Stimulated activated CD8-positive, alpha-beta memory T cell treated with anti-CD3 and anti-CD28 coated beads, Interleukin-4, amount 100 ng/mL, for 48 hours (primary cell): ENCODE measurements at regions not wholly inside any gene's neighbourhood (a gene's known extent, or its start where the extent isn't known, plus 50 kb on each side); places are given as distances from the start of the nearest gene placed in this dataset.
"Not testable (repeated sequence)": the region's sequence is repeated elsewhere in the genome, so short reads cannot be mapped to it uniquely, and the experiment has no call there.

Source experiments
- DNase-seq: peaks from one replicate; pipeline ENCODE4 v3.0.0-alpha.2; 2020

DNA sequence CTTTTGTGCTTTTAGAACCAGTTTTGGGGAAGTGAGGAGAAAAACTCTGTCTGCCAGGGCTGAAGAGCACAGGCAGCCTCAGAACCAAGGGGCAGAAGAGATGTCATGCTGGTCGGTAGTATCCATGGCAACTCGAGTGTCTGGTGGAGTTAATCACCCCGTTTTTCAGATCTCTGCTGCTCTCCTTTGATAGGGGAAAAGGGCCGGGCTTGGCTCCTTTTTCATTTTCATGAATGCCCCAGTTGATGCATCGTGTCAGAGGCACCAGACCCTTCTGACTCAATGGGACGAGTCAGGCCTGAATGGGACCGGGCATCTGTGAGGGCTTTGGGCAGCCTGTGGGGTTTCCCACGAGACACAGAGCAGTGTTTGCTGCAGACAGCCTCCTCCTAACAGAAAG, 304.6 kb downstream of the ABCC12 start:
- DNase-seq, result no peak

DNA sequence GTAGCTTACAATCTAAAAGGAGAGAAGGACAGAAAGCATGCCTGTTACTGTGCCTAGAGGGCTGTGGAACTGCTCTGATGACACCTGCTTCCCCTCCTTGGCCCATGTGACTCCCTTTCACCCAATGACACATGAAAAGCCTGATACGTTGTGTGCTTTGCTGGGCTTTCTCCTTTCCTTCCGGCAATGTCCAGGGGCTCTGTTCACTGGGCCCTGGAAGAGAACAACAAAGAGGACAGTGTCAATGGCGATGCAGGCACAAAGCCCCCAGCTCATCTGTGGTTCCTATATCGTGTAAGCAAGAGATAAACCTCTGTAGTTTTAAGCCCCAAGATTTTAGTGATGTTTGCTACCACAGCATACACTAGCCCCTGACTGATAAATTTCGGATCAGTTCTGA, 306.1 kb downstream of the ABCC12 start:
- no peak for DNase-seq

DNA sequence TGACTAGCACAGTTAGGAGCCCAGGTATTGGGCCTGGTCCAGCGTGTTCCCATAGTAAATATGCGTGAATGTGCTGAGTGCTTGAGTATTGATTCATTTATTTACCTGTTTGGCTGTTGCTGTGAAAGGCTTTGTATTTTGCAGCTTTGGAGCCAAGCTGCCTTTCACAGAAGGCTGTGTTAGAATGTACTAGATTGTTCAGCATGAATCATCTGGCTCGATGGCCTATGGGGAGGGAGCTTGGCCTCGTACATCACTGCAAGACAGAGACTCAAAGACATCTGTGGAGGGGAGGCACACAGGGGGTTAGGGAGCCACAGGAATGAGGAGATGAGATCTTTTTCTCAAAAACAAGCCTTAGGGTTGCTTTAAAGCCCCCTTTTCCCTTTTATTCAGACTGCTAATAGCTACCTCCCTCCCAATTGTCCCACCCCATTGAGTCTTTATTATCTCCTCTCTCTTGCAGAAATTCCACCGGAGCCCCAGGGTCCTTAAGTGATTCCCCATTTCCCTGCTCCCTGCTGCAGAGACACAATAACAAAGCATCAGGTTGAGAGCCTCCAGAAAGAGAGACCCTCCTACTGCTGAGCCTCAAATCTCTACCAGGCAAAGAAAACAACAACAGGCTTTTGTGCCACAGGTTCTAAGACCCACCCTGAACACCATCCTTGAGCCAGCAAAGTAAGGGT, 307.2 kb downstream of the ABCC12 start:
- no peak for DNase-seq

DNA sequence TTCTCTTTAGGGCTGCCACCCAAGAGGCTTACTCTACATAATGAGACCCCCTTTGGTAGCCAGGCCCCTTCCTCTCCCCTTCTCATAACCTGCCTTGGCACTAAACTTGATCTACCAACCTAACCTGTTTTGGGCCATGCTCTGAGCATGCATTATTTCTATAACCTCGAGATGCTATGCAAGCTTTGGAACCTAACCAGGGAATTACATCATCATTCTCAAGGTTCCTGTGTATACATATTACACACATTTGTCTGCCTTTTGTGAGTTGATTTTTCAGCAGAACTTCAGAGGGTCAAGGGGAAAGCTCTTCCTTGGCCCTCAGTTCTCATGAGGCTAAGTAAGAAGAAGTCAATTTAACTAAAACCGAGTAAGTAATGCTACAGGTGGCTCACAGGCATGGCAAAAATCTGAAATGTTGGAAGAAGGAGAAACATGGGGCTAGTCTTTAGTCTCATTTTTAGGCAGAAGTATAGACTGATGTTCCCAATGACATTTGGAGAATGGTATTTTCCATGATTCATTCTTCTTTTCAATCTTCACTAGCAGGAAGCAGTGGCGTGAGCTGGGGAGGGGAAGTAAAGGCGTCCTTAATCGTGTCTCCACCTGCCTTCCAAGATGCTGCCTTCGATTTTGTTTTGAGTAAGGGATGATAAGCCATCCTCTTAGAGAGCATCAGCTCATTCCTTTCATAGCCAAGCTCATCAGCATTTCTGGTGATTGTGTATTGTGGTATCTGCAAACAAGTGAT, 308.4 kb downstream of the ABCC12 start:
- no peak for DNase-seq

DNA sequence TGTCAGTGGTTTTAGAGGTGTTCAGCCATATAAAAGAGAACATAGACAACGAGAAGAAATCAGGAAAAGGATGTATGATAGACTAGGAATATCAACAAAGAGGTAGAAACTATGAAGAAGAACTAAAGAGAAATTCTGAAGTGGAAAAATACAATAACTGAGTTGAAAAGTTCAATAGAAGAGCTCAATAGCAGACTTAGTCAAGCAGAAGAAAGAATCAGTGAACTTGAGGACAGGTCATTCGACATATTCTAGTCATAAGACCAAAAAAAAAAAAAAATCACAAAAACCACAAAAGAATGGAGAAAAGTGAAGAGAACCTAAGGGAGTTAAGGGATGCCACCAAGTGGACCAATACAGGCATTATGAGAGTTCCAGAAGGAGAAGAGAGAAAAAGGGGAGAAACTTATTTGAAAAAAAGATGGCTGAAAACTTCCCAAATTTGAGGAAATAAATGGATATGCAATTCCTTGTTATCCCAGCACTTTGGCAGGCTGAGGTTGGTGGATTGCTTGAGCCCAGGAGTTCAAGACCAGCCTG, 321.2 kb downstream of the ABCC12 start:
- no peak for DNase-seq

DNA sequence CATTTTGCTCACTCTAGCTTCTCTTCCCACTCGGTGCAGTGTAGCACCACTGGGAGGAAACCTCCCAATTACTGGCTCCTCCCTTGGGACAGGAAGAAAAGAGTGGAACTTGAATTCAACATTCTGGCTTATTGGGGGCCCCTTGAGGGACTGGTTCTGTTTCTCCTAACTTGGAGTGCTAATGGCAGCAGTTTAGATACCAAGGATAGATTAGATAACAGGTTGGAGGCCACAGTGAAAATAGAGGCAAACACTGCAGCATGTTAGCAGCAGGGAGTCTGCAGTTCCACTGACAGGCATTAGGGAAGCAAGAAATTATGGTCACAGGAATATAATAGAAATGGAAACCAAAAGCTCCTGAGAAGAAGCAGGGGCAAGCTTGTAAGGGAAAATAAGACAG, 322.0 kb downstream of the ABCC12 start:
- DNase-seq, result no peak

DNA sequence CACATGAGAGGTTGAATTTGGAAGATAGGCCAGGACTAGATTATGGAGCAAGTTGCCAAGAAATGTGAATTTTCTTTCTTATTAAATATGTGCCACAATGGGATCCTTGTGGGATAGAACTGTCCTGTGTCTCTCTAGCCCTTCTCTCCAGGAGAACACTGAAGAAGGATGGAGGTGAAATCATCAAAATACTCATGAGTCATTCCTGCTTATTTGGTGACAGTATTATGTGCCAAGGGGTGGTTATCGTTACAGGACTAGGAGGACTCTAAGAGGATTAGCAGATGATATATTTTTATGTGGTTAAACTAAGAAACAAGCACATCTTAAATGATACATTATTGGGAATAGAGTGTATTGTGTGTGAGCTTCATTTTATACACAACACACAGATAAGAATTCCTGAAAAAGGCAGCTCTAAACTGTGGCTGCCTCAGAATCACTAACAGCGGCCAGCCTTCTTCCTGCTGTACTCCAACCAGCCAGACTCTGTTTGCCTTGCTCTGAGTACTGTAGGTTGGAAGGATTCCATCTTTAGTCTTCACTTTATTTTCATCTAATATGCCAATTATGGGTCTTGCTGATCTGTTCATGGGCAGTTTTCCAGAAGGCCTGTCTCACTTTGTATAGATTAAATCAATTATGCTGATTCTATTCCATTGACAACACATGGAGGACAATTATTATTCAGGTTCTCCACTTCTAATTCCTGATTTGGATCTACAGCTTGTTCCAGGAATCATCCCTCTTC, 325.8 kb downstream of the ABCC12 start:
- DNase-seq, result no peak

DNA sequence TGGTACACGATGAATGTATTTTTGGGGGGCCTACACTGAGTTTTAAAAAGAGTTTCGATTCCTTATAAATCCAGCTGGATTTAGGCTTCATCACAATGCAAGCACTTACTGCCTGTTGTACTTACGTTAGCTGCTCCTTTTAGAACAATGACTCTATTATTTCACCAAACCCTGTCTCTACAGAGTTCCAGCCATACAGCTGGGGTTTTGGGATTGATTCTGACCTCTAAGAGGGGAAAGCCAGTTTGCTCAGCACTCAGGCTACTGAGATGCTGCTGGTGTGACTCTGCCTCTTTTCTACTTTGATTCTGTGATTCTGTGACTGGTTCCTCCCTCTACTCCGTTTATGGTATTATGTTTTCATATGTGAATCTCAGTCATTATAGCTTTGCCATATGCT, 329.7 kb downstream of the ABCC12 start:
- no peak for DNase-seq

DNA sequence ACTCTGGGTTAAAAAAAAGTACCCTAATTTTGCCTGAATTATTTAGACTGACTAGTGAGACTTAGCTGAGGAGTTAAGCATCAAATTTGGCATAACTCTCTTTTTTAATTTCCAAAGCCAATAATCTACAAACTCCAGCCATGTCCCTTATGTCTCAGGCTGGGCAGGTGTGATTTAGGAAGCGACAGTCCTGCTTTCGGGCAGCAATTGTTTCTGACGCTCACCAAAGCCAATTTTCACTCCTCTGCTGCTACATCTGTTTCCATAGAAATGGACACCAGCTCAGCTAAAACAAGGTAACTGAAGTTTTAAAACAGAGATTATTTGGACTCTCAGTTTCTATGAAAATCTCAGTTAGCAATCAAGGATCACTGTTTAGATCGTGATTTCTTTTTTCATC, 338.7 kb downstream of the ABCC12 start:
- no peak for DNase-seq

DNA sequence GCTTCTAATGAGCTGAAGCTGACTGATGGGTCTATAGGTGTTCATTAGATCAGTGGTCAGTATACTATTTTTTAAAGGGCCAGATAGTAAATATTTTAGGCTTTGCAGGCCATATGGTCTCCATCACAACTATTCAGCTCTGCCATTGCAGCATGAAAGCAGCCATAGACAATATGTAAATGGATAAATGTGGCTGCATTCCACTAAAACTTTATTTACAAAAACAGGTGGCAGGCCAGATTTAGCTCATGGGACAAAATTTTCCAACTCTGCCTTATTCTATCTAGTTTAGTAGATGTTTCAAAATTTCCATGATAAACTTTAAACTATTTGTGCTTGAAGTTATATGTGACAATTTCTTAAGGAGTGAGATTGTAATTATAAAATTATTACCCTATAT, 339.3 kb downstream of the ABCC12 start:
- no peak for DNase-seq

DNA sequence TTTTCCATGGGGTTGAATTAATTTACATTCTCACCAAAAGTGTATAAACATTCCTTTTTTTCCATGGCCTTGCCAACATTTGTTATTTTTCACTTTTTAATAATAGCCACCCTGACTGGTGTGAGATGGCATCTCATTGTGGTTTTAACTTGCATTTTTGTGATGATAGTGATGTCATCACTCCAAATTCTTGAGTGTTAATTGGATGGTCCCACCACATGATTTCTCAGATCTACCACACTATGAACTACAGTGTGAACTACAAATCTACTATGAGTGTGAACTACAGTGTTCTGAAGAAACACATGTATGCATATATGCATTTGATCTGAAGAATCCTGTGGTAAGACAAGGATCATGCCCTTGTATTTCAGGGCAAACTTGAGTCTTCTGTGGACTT, 340.1 kb downstream of the ABCC12 start:
- no peak for DNase-seq

DNA sequence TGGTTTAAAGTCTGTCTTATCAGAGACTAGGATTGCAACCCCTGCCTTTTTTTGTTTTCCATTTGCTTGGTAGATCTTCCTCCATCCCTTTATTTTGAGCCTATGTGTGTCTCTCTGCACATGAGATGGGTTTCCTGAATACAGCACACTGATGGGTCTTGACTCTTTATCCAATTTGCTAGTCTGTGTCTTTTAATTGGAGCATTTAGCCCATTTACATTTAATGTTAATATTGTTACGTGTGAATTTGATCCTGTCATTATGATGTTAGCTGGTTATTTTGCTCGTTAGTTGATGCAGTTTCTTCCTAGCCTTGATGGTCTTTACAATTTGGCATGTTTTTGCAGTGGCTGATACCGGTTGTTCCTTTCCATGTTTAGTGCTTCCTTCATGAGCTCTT, 344.0 kb downstream of the ABCC12 start:
- DNase-seq, result not testable (repeated sequence)

DNA sequence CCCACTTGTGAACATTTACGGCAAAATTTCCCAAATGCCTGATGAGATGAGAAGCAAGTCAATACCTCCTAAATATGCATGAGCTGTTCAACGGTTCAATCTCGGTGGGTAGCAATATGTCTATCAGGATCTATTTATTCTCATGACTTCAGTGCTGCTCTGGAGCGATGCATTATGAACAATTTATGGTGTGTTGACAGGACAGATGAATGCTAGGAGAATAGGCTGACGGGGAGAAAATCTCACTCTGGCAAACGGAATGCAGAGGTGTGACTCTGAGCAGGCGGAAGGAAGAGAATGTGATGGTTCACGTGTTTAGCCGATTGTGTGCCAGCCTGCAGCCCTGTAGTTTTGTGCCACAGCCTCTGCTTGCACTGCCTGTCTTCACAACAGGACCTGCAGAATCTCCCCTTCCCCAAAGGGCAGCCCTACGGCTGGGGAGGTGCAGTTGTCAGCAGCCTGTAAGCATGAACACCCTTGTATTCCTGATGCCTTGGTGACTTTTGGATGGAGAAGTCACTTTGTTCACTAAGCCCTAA, 345.2 kb downstream of the PHKB start:
- DNase-seq, result no peak

DNA sequence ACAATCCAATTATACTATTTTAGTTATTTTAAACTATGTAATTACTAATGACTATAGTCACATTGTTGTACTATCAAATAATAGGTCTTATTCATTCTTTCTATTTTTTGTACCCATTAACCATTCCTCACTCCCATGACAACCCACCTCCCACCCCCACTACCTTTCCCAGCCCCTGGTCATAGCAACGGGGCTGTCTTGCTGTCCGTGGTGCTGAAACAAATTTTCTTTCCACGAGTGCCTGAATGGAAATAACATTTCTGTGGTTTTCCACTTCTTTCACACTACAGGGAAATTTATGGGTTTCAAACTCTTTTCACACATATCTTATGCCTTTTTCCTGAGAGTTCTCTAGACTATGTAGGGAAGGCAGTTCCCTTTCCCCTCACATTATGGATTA, 326.6 kb downstream of the PHKB start:
- no peak for DNase-seq

DNA sequence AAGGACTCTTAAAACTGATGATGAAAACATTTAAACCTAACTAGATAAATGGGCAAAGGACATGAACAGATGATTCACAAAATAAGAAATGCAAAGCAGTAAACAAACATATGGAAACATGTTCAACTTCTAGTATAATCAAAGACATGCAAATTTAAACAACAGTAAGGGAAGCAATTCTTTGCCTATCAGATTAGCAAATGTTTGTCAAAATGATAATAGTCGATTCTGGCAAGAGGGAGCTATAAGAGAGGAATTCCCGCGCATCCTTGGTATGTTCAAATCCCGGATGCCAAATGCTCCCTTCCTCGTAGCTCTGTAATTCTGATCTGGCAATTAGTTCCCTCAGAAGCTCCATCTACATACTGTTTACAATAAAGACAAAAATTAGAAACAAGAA, 320.5 kb downstream of the PHKB start:
- no peak for DNase-seq

DNA sequence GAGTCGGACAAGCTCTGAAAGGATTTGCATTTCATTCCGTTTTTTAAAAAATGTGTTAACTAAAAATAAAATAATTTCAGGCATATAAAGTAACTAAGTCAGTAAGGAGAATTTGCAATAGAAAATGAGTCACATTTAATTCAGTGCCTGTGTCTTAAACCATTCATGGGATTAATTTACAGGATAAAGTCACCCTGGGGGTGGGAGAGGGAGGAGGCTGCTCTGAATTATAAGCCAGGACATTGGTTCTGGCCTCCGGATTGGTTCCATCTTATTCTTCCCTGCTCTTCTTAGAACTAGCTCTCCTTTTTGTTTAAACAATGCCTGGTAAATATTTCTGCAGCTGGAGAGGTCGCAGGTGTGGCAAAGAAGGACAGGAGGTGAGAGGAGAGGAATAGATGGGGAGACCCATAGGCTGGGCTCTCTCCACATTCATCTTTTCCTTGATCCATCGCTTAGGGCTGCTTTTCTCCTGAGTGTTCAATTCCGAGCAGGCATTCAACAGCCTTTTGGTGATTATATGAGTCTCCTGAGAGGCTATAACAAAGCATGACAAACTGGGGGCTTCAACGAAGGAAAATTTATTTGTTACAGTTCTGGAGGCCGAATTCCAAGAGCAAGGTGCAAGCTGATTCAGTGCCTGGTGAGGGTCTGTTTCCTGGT, 319.2 kb downstream of the PHKB start:
- no peak for DNase-seq

DNA sequence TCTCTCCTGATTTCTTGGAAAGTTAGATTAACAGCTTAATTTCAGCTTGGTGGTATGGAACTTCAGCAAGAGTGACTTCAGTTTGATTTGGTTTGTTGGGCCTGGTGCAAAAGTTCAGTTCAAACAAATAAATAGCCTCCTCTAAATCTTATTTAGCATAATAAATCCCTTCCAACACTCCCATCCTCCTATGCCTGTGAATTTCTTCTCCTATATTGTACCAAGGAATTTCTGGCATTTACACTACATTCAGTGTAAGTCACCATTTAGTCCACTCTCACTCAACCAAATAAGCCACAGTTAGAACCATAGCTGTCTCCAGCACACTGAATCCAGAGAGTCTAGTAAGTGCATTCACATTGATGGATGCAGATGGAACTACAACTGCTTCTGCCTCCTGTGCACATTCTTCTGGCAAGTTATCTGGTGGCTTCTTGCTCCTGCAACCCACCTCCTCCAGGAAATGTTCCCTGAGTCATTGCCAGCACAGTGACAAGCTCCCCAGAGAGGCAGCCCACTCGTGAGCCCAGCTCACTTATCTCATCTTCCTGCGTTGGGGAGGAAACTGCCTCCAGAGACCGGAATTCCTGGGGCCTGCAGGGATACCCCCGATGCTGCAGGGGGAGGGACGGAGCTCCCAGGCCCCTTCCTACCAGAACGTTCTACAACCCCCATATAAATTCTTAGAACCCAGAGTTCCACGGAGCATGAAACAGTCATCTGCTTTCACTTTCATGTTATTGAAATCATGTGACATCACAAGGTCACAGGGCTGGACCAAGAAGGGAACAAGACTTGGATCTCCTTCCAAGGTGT, 318.3 kb downstream of the PHKB start:
- DNase-seq, result peak; percentile 43

DNA sequence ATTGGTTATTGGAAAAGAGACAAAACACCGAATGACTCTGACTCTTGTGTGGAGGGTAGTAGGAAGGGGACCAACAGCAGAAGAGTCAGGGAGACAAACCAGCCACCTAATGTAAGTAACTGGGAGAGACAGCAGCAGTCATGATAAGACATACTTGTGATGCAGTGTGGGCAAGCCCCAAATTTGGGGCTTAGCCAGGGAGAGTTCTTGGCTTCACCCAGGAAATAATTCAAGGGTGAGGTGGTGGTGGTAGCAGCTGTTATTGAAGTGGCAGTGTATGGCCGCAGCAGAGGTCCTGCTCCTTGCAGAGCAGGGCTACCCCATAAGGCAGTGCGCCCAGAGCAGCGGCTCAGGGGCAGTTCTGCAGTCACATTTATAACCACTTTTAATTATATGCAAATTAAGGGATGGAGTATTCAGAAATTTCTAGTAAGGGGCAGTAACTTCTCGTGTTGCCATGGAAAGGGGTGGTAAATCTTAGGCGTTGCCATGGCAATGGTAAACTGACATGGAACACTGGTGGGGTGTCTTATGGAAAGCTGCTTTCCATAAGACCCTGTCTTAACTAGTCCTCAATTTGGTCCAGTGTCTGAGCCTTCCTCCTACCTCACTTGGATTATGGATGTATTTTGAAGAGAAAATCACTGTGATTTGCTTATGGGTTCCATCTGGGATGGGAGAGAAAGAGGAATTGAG, 317.1 kb downstream of the PHKB start:
- DNase-seq, result no peak

DNA sequence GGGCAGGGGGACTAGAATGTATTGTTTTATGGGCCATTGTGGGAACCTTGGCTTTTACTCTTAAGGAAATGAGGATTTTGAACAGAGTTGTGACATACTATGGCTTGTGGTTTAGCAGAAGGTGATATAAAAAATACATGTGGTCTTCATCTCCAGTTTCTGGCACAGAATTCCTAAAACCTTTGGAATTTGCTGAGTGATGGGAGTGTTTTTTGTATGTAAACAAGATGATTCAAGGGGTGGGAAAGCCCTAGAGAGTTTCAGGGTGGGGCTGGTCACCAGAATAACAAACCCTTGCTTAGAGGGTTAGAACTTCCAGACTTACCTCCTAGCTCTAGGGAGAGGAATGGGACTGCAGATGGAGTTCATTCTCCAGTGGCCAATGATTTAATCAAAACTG, 316.1 kb downstream of the PHKB start:
- no peak for DNase-seq

DNA sequence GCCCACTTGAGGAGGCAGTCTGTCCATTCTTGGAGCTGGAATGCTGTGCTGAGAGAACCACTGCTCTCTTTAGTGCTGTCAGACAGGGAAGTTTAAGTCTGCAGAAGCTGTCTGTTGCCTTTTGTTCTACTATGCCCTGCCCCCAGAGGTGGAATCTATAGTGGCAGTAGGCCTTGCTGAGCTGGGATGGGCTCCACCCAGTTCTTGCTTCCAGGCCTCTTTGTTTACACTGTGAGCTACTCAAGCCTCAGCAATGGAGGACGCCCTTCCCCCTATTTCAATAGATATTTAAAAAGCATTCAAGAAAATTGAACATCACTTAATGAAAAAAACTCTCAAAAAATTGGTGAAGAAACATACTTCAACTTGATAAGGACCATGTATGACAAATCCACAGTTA, 313.5 kb downstream of the PHKB start:
- no peak for DNase-seq

DNA sequence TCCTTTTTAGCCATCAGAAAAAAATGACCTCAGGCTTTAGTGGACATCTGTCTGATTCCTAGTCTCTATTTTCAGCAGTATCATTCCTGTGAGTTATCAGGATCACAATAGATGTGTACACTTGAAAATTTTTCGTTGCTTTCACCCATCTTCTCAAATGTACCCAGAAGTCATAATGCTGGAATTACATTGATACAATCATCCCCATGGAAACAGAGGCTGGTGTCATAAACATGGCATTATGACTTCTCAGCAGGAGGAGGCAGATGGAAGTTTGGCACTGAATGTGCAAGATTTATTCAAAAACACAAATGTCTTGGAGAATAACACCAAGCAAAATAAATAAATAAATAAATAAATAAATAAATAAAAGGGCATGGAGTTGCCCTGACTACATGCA, 292.5 kb downstream of the PHKB start:
- DNase-seq, result no peak
